H1 (cell line): ENCODE measurements at regions not wholly inside any gene's neighbourhood (a gene's known extent, or its start where the extent isn't known, plus 50 kb on each side); places are given as distances from the start of the nearest gene placed in this dataset.

Experiments used
- CTCF ChIA-PET: fragments of 300-600 bp; sonication (Branson Sonifier 250); formaldehyde crosslinking; loops from one replicate; lab custom pipeline; 2021; ENCODE audit not compliant: partially characterized antibody; lab: Charles Lee
- POLR2A ChIA-PET: fragments of 300-600 bp; sonication (Branson Sonifier 250); formaldehyde crosslinking; loops from one replicate; lab custom pipeline; 2021; ENCODE audit warnings: inconsistent platforms; ENCODE audit not compliant: partially characterized antibody; lab: Charles Lee
- DNase-seq, 2 experiments: peaks; one replicate each; pipeline versions ENCODE4 v3.0.0 to v3.0.0-alpha.2; 2010 to 2022; ENCODE audit warnings: low spot score in 2 of 2, low read depth in 1 of 2, mixed read lengths in 1 of 2
- FAIRE-seq: peaks from 2 replicates; lab custom pipeline; 2011; peaks lifted over from hg19 to GRCh38; lab: Jason Lieb, UNC
- H2AFZ ChIP-seq: 2 replicates; pipeline ENCODE4 v1.8.1; 2012; ENCODE audit warnings: low read length, inconsistent platforms
- H2AK5ac ChIP-seq: 2 replicates; pipeline ENCODE4 v1.6.1; 2013; ENCODE audit warnings: low read depth, low read length
- H2BK120ac ChIP-seq: replicated peaks from 2 replicates; pipeline ENCODE3; 2013; ENCODE audit warnings: low read depth, low read length, inconsistent platforms
- H2BK12ac ChIP-seq: 2 replicates; pipeline ENCODE4 v1.6.1; 2013; ENCODE audit warnings: low read depth, low read length
- H2BK15ac ChIP-seq: 2 replicates; pipeline ENCODE4 v1.6.1; 2013; ENCODE audit warnings: low read length
- H2BK20ac ChIP-seq: 2 replicates; pipeline ENCODE4 v1.6.1; 2013; ENCODE audit warnings: low read length
- H2BK5ac ChIP-seq: 2 replicates; pipeline ENCODE4 v1.6.1; 2013; ENCODE audit warnings: low read depth, low read length
- H3K14ac ChIP-seq: 2 replicates; pipeline ENCODE4 v1.6.1; 2013; ENCODE audit warnings: inconsistent platforms; ENCODE audit not compliant: insufficient read length
- H3K18ac ChIP-seq: 2 replicates; pipeline ENCODE4 v1.6.1; 2013; ENCODE audit warnings: low read length; ENCODE audit errors: extremely low read depth
- H3K23ac ChIP-seq: 2 replicates; pipeline ENCODE4 v1.6.1; 2013; ENCODE audit warnings: inconsistent platforms; ENCODE audit not compliant: insufficient read length
- H3K23me2 ChIP-seq: 2 replicates; pipeline ENCODE4 v1.6.1; 2013; ENCODE audit warnings: low read depth, low read length
- H3K27ac ChIP-seq: 2 replicates; pipeline ENCODE4 v1.6.1; 2011; ENCODE audit warnings: low read depth, low read length, inconsistent platforms
- H3K27me3 ChIP-seq, 4 experiments: replicated peaks in 1 of 4; 1 replicate in 1 of 4; 2 replicates in 3 of 4; pipeline versions ENCODE4 v1.6.1 to v1.8.1; 2011 to 2013; ENCODE audit warnings: low read length in 3 of 4, mild to moderate bottlenecking in 3 of 4, inconsistent platforms in 2 of 4, mixed read lengths in 2 of 4, moderate library complexity in 1 of 4; ENCODE audit not compliant: control insufficient read depth in 3 of 4, insufficient read depth in 3 of 4; ENCODE audit errors: extremely low read depth in 1 of 4
- H3K36me3 ChIP-seq, 4 experiments: 2 replicates each; pipeline versions ENCODE4 v1.6.1 to v1.8.1; 2011 to 2013; ENCODE audit warnings: mild to moderate bottlenecking in 4 of 4, low read length in 3 of 4, moderate library complexity in 2 of 4, control low read depth in 1 of 4, inconsistent platforms in 1 of 4; ENCODE audit not compliant: insufficient read depth in 4 of 4, control insufficient read depth in 2 of 4
- H3K4ac ChIP-seq: replicated peaks from 2 replicates; pipeline ENCODE3; 2013; ENCODE audit warnings: low read length, low read depth, mixed read lengths, inconsistent platforms; ENCODE audit not compliant: insufficient read length
- H3K4me1 ChIP-seq, 4 experiments: replicated peaks in 1 of 4; 1 replicate in 1 of 4; 2 replicates in 3 of 4; pipeline versions ENCODE4 v1.6.1 to v1.8.1; 2011 to 2013; ENCODE audit warnings: low read length in 3 of 4, inconsistent platforms in 2 of 4, mixed read lengths in 1 of 4; ENCODE audit not compliant: insufficient read depth in 4 of 4, control insufficient read depth in 3 of 4
- H3K4me2 ChIP-seq, 2 experiments: 2 replicates each; pipeline versions ENCODE4 v1.6.1 to v1.8.1; 2011 to 2013; ENCODE audit warnings: low read depth in 2 of 2, low read length in 2 of 2, control low read depth in 1 of 2, inconsistent platforms in 1 of 2, mild to moderate bottlenecking in 1 of 2; ENCODE audit not compliant: insufficient read depth in 1 of 2
- H3K4me3 ChIP-seq, 4 experiments: fragments of 200-600, 300-600 bp in 1 of 4; sonication (generic), shearing (Covaris generic), sonication (Bioruptor Twin) in 1 of 4; 2 replicates each; pipeline versions ENCODE4 v1.5.1 to v1.8.1; 2011 to 2016; ENCODE audit warnings: low read length in 4 of 4, low read depth in 3 of 4, control low read depth in 2 of 4, inconsistent platforms in 2 of 4, mild to moderate bottlenecking in 2 of 4, mixed read lengths in 1 of 4, moderate library complexity in 1 of 4; ENCODE audit not compliant: insufficient read depth in 2 of 4; ENCODE audit errors: extremely low read depth in 1 of 4
- H3K56ac ChIP-seq: replicated peaks from 2 replicates; pipeline ENCODE3; 2013; ENCODE audit warnings: low read depth, mild to moderate bottlenecking, mixed read lengths, low read length, inconsistent platforms; ENCODE audit not compliant: insufficient read length
- H3K79me1 ChIP-seq: 2 replicates; pipeline ENCODE4 v1.6.1; 2013; ENCODE audit warnings: low read depth, low read length, control low read depth
- H3K79me2 ChIP-seq, 2 experiments: 2 replicates each; pipeline versions ENCODE4 v1.6.1 to v1.8.1; 2012 to 2013; ENCODE audit warnings: low read length in 2 of 2, mild to moderate bottlenecking in 2 of 2, inconsistent platforms in 1 of 2; ENCODE audit not compliant: insufficient read depth in 2 of 2, control insufficient read depth in 1 of 2
- H3K9ac ChIP-seq, 4 experiments: replicated peaks in 1 of 4; 1 replicate in 1 of 4; 2 replicates in 3 of 4; pipeline versions ENCODE4 v1.6.1 to v1.8.1; 2011 to 2013; ENCODE audit warnings: low read depth in 3 of 4, low read length in 3 of 4, control low read depth in 2 of 4, mild to moderate bottlenecking in 2 of 4, moderate library complexity in 2 of 4, inconsistent platforms in 1 of 4; ENCODE audit errors: extremely low read depth in 1 of 4
- H3K9me3 ChIP-seq, 2 experiments: 2 replicates each; pipeline versions ENCODE4 v1.6.1 to v1.8.1; 2012 to 2013; ENCODE audit warnings: mild to moderate bottlenecking in 2 of 2, moderate library complexity in 2 of 2, control low read depth in 1 of 2, inconsistent platforms in 1 of 2, low read depth in 1 of 2, low read length in 1 of 2, mixed read lengths in 1 of 2; ENCODE audit not compliant: insufficient read depth in 2 of 2
- H4K20me1 ChIP-seq, 2 experiments: replicated peaks in 1 of 2; 2 replicates each; pipeline versions ENCODE3 to v1.8.1; 2011 to 2013; ENCODE audit warnings: inconsistent platforms in 2 of 2, low read length in 2 of 2, mild to moderate bottlenecking in 1 of 2; ENCODE audit not compliant: insufficient read depth in 2 of 2, control insufficient read depth in 1 of 2
- H4K5ac ChIP-seq: 2 replicates; pipeline ENCODE4 v1.6.1; 2013; ENCODE audit warnings: low read length, low read depth, mixed read lengths, inconsistent platforms; ENCODE audit not compliant: insufficient read length
- H4K8ac ChIP-seq: 2 replicates; pipeline ENCODE4 v1.8.0; 2013; ENCODE audit warnings: mild to moderate bottlenecking, moderate library complexity, low read length, inconsistent platforms; ENCODE audit not compliant: insufficient read depth; ENCODE audit errors: extremely low read depth
- H4K91ac ChIP-seq: replicated peaks from 2 replicates; pipeline ENCODE3; 2013; ENCODE audit warnings: low read length, mixed read lengths, inconsistent platforms; ENCODE audit not compliant: insufficient read length
- BACH1 ChIP-seq: IDR thresholded peaks from 2 replicates; pipeline ENCODE4 v1.6.1; 2012; ENCODE audit warnings: low read length, improper control_type of control experiment
- GTF2F1 ChIP-seq: IDR thresholded peaks from 2 replicates; pipeline ENCODE4 v1.6.1; 2012; ENCODE audit warnings: low read depth, low read length, improper control_type of control experiment, borderline replicate concordance
- HDAC2 ChIP-seq, 2 experiments: fragments of 300-600 bp in 1 of 2; sonication (generic) in 1 of 2; IDR thresholded peaks; 2 replicates each; pipeline ENCODE4 v1.6.1; 2011 to 2012; ENCODE audit warnings: low read depth in 2 of 2, low read length in 2 of 2, mild to moderate bottlenecking in 2 of 2, moderate library complexity in 2 of 2, borderline replicate concordance in 1 of 2, inconsistent platforms in 1 of 2
- KDM1A ChIP-seq: fragments of 200-600, 300-600 bp; sonication (generic); IDR thresholded peaks from 2 replicates; pipeline ENCODE4 v1.7.1; 2016; ENCODE audit warnings: mild to moderate bottlenecking, low read length, borderline replicate concordance
- PHF8 ChIP-seq: fragments of 200-600 bp; sonication (generic); conservative IDR thresholded peaks from 2 replicates; pipeline ENCODE4 v1.7.1; 2012; ENCODE audit warnings: low read depth, mild to moderate bottlenecking, inconsistent platforms, low read length, moderate library complexity
- RNF2 ChIP-seq: fragments of 200-900, 300-1000 bp; sonication (generic); IDR thresholded peaks from 2 replicates; pipeline ENCODE4 v1.7.1; 2016; ENCODE audit warnings: borderline replicate concordance, low read depth, mild to moderate bottlenecking, antibody characterized with exemption, low read length; ENCODE audit not compliant: poor library complexity, severe bottlenecking; ENCODE audit errors: missing control alignments
- WGBS, 2 experiments: shearing (Covaris generic) in 1 of 2; methylation state at CpG; one replicate each; pipeline versions ENCODE4 v1.1.6 to v1.1.7; 2013 to 2015; ENCODE audit warnings: low lambda C conversion rate in 2 of 2, mixed read lengths in 2 of 2, inconsistent platforms in 1 of 2, low coverage in 1 of 2, missing lambda C conversion rate in 1 of 2; ENCODE audit not compliant: insufficient replicate concordance in 2 of 2, insufficient coverage in 1 of 2, insufficient read length in 1 of 2; ENCODE audit errors: extremely low coverage in 1 of 2, missing lambda C conversion rate in 1 of 2; 5-methylcytosine and 5-hydroxymethylcytosine counted together

DNA sequence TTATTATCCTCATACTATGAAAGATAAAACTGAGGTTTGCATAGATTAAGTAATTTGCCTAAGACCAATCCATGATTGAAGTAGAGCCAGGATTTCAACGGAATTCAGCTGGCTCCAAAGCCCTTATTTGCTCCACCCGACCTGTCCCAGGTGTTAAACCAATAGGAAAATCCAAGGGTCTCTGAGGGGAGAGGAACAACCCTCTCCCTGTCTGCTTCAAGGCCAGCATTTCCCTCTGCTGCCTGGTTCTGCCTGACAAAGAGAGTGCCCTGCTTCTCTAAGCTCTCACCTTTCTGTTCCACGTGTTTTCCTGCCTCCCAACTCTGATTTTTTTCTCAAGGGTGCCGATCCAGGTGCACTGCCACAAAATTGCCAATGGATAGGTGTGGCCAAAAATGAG, 127.4 kb downstream of the UBE2U start:
- Histone ChIP-seq H3K14ac (no peak overlapping the region), H2BK5ac (no peak overlapping the region), H3K9ac (no peak overlapping the region), H2BK12ac (no peak overlapping the region), H2BK120ac (no peak overlapping the region), H2BK20ac (no peak overlapping the region), H4K20me1 (no peaks in the 10 kb centered on the region), H2AK5ac (no peak overlapping the region), H4K91ac (no peak overlapping the region), H3K79me2 (no peaks in the 10 kb centered on the region), H3K23ac (no peak overlapping the region), H3K36me3 (no peaks in the 10 kb centered on the region), H2BK15ac (no peak overlapping the region), H3K4me3 (no peak overlapping the region), H3K9me3 (no peaks in the 10 kb centered on the region), H3K56ac (no peak overlapping the region), H4K5ac (no peak overlapping the region), H3K79me1 (no peaks in the 10 kb centered on the region), H3K27ac (no peak overlapping the region), H3K4ac (no peak overlapping the region), H4K8ac (no peak overlapping the region), H3K23me2 (no peaks in the 10 kb centered on the region), H3K4me2 (no peak overlapping the region), H3K4me1 (no peaks in the 10 kb centered on the region), H3K27me3 (no peaks in the 10 kb centered on the region), H2AFZ (peak overlapping the region; percentile 28; the same call in 1 of the 2 replicates), H3K18ac (no peak overlapping the region)
- ChIA-PET CTCF (interaction anchor here (1.4 kb wide), 1 partner anchor 79 kb away, joined by 3 read pairs; no protein-coding TSS in a partner anchor), POLR2A (no interaction called here)
- FAIRE-seq (no peak), DNase-seq (no peak)
- 65% methylated on average over 4 of the region's 4 CpGs; no CpG with 5 or more reads in 1 of the 2 experiments for WGBS, 2 experiments
- TF ChIP-seq HDAC2 (IDR thresholded peaks at IDR 0.05; ENCODE audit: borderline replicate concordance in 1 of 2, low read depth in 2 of 2, low read length in 2 of 2), result no peak
- no peak for TF ChIP-seq BACH1
- no peak for TF ChIP-seq GTF2F1
- TF ChIP-seq KDM1A, result no peak
- no peak for TF ChIP-seq RNF2
- TF ChIP-seq PHF8, result no peak
